ENCODE measurements at regions not wholly inside any gene's neighbourhood (a gene's known extent, or its start where the extent isn't known, plus 50 kb on each side); places are given as distances from the start of the nearest gene placed in this dataset.

GRCh38 chr5:97745817-97746216 lies 562.8 kb upstream of the RIOK2 start:
- no peak for DNase-seq
- no peak overlapping the region for H3K27ac ChIP-seq (ENCODE audit: low read length in 2 of 2)
- ATAC-seq (ENCODE audit: low read depth), result no peak
- no peaks in the 10 kb centered on the region for H3K4me1 ChIP-seq (ENCODE audit: control insufficient read depth in 2 of 2, insufficient read depth in 2 of 2, low read length in 2 of 2)
- Mint-ChIP-seq H3K9me3 (ENCODE audit: insufficient read depth) (peaks cover 2% of the 10 kb centered on the region), H3K4me3 (no peak overlapping the region), H3K27me3 (no peaks in the 10 kb centered on the region), H3K4me1 (no peaks in the 10 kb centered on the region), H3K27ac (no peak overlapping the region)
- POLR2A ChIA-PET, result no interaction called here
- no peaks in the 10 kb centered on the region for H3K27me3 ChIP-seq (replicated peaks in 1 of 4; ENCODE audit: control extremely low read depth in 1 of 4, control insufficient read depth in 3 of 4, insufficient read depth in 4 of 4, low read length in 3 of 4)
- no peak overlapping the region for H3K4me2 ChIP-seq (replicated peaks; ENCODE audit: low read depth, low read length, poor library complexity, severe bottlenecking)
- H2AFZ ChIP-seq (ENCODE audit: insufficient read depth, low read depth, low read length, poor library complexity, severe bottlenecking), result no peak overlapping the region
- TF ChIP-seq CTCF (IDR thresholded peaks at IDR 0.05) (no peak), EZH2 (IDR thresholded peaks at IDR 0.05; ENCODE audit: borderline replicate concordance, insufficient read depth, low read depth, low read length, poor library complexity, severe bottlenecking) (no peak)
- intact Hi-C loops (cut with micrococcal nuclease), result no loop called here
- H4K20me1 ChIP-seq (ENCODE audit: control insufficient read depth, insufficient read depth, low read length, poor library complexity, severe bottlenecking), result no peaks in the 10 kb centered on the region
- CTCF ChIA-PET, result no interaction called here
- H3K9ac ChIP-seq (ENCODE audit: low read length), result no peak overlapping the region
- H3K9me3 ChIP-seq (ENCODE audit: control extremely low read depth in 1 of 3, control insufficient read depth in 2 of 3, insufficient read depth in 1 of 3, low read length in 2 of 3), result peaks cover 0 to 5% (median 0%) of the 10 kb centered on the region in 3 donors
- no peaks in the 10 kb centered on the region for H3K36me3 ChIP-seq (replicated peaks in 1 of 2; ENCODE audit: control extremely low read depth in 1 of 2, control insufficient read depth in 1 of 2, extremely low read depth in 1 of 2, insufficient read depth in 2 of 2, low read length in 1 of 2)
- H3K4me3 ChIP-seq (ENCODE audit: control extremely low read depth in 1 of 5, extremely low read depth in 1 of 5, insufficient read depth in 1 of 5, low read depth in 2 of 5, low read length in 4 of 5), result no peak overlapping the region
- no CpG with 5 or more reads among the region's 4 CpGs for WGBS (ENCODE audit: insufficient coverage)
- H3K79me2 ChIP-seq (ENCODE audit: control insufficient read depth, insufficient read depth, low read length), result no peaks in the 10 kb centered on the region

- H3K9me3 Mint-ChIP-seq (ENCODE audit: insufficient read depth), result peaks cover 2% of the 10 kb centered on the region
- TF ChIP-seq CTCF (IDR thresholded peaks at IDR 0.05) (no peak), EZH2 (IDR thresholded peaks at IDR 0.05; ENCODE audit: borderline replicate concordance, insufficient read depth, low read depth, low read length, poor library complexity, severe bottlenecking) (no peak)
- Histone ChIP-seq H3K9ac (ENCODE audit: low read length) (no peak overlapping the region), H3K27ac (ENCODE audit: low read length in 2 of 2) (no peak overlapping the region), H3K4me3 (ENCODE audit: control extremely low read depth in 1 of 5, extremely low read depth in 1 of 5, insufficient read depth in 1 of 5, low read depth in 2 of 5, low read length in 4 of 5) (no peak overlapping the region), H4K20me1 (ENCODE audit: control insufficient read depth, insufficient read depth, low read length, poor library complexity, severe bottlenecking) (no peaks in the 10 kb centered on the region), H3K36me3 (replicated peaks in 1 of 2; ENCODE audit: control extremely low read depth in 1 of 2, control insufficient read depth in 1 of 2, extremely low read depth in 1 of 2, insufficient read depth in 2 of 2, low read length in 1 of 2) (no peaks in the 10 kb centered on the region), H3K79me2 (ENCODE audit: control insufficient read depth, insufficient read depth, low read length) (no peaks in the 10 kb centered on the region), H2AFZ (ENCODE audit: insufficient read depth, low read depth, low read length, poor library complexity, severe bottlenecking) (no peak overlapping the region), H3K9me3 (ENCODE audit: control extremely low read depth in 1 of 3, control insufficient read depth in 2 of 3, insufficient read depth in 1 of 3, low read length in 2 of 3) (no peaks in the 10 kb centered on the region), H3K4me1 (ENCODE audit: control insufficient read depth in 2 of 2, insufficient read depth in 2 of 2, low read length in 2 of 2) (no peaks in the 10 kb centered on the region), H3K27me3 (replicated peaks in 1 of 4; ENCODE audit: control extremely low read depth in 1 of 4, control insufficient read depth in 3 of 4, insufficient read depth in 4 of 4, low read length in 3 of 4) (no peaks in the 10 kb centered on the region), H3K4me2 (replicated peaks; ENCODE audit: low read depth, low read length, poor library complexity, severe bottlenecking) (no peak overlapping the region)
- no peak for DNase-seq
- H3K27ac Mint-ChIP-seq, result no peak overlapping the region
- POLR2A ChIA-PET, result no interaction called here
- H3K4me1 Mint-ChIP-seq, result no peaks in the 10 kb centered on the region
- CTCF ChIA-PET, result no interaction called here
- no CpG with 5 or more reads among the region's 2 CpGs for WGBS (ENCODE audit: insufficient coverage)
- intact Hi-C loops (cut with micrococcal nuclease), result no loop called here
- H3K4me3 Mint-ChIP-seq, result no peak overlapping the region
- no peak for ATAC-seq (ENCODE audit: low read depth)
- H3K27me3 Mint-ChIP-seq, result no peaks in the 10 kb centered on the region
These were observed 567.5 kb upstream of the RIOK2 start for GRCh38 chr5:97750576-97750975.
